ENCODE measurements at regions not wholly inside any gene's neighbourhood (a gene's known extent, or its start where the extent isn't known, plus 50 kb on each side); places are given as distances from the start of the nearest gene placed in this dataset.

DNA sequence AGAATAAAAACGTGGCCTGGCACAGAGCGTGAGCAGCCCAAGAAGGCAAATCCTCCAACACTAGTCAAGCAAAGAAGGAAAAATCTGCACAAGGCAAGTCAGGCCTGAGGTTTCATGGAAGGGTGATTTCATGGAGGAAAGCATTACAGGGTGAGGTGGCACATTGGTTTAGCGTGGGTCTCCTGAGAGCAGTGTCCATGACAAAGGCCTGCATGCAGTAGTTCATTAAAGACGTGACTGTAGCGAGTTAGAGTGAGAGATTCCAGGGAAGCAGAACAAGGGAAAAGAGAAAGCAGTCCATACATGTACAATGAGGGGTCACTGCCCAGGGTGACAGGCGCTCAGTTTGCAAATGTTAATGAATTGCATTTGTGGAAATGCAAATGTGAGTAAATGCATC, 285.0 kb upstream of the ERCC4 start:
- no peak for TF ChIP-seq ZBTB1 (tag by site-specific recombination; IDR thresholded peaks at IDR 0.05)
- no peak for TF ChIP-seq ZNF473 (tag by site-specific recombination; IDR thresholded peaks at IDR 0.05)
- no peak for TF ChIP-seq ZNF223 (tag by site-specific recombination; IDR thresholded peaks at IDR 0.05)
- TF ChIP-seq, protein P1, sequence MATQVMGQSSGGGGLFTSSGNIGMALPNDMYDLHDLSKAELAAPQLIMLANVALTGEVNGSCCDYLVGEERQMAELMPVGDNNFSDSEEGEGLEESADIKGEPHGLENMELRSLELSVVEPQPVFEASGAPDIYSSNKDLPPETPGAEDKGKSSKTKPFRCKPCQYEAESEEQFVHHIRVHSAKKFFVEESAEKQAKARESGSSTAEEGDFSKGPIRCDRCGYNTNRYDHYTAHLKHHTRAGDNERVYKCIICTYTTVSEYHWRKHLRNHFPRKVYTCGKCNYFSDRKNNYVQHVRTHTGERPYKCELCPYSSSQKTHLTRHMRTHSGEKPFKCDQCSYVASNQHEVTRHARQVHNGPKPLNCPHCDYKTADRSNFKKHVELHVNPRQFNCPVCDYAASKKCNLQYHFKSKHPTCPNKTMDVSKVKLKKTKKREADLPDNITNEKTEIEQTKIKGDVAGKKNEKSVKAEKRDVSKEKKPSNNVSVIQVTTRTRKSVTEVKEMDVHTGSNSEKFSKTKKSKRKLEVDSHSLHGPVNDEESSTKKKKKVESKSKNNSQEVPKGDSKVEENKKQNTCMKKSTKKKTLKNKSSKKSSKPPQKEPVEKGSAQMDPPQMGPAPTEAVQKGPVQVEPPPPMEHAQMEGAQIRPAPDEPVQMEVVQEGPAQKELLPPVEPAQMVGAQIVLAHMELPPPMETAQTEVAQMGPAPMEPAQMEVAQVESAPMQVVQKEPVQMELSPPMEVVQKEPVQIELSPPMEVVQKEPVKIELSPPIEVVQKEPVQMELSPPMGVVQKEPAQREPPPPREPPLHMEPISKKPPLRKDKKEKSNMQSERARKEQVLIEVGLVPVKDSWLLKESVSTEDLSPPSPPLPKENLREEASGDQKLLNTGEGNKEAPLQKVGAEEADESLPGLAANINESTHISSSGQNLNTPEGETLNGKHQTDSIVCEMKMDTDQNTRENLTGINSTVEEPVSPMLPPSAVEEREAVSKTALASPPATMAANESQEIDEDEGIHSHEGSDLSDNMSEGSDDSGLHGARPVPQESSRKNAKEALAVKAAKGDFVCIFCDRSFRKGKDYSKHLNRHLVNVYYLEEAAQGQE (tag by site-specific recombination; IDR thresholded peaks at IDR 0.05) = no peak
- TF ChIP-seq ZBTB7A (tag by site-specific recombination; IDR thresholded peaks at IDR 0.05; ENCODE audit: low read depth) = no peak
